22Rv1 (cell line): ENCODE measurements at regions not wholly inside any gene's neighbourhood (a gene's known extent, or its start where the extent isn't known, plus 50 kb on each side); places are given as distances from the start of the nearest gene placed in this dataset.
A peak's percentile ranks its signal among the peaks of the same experiment; 100 is the strongest.

Source experiments
- ZFX ChIP-seq: fragments of 450-650 bp; IDR thresholded peaks from 2 replicates; pipeline ENCODE4 v1.6.1; 2017; ENCODE audit warnings: antibody characterized with exemption, borderline replicate concordance
- TF ChIP-seq, protein P1 (sequence below): fragments of 450-650 bp; IDR thresholded peaks from 2 replicates; pipeline ENCODE4 v1.5.1; 2017; ENCODE audit warnings: mild to moderate bottlenecking

DNA sequence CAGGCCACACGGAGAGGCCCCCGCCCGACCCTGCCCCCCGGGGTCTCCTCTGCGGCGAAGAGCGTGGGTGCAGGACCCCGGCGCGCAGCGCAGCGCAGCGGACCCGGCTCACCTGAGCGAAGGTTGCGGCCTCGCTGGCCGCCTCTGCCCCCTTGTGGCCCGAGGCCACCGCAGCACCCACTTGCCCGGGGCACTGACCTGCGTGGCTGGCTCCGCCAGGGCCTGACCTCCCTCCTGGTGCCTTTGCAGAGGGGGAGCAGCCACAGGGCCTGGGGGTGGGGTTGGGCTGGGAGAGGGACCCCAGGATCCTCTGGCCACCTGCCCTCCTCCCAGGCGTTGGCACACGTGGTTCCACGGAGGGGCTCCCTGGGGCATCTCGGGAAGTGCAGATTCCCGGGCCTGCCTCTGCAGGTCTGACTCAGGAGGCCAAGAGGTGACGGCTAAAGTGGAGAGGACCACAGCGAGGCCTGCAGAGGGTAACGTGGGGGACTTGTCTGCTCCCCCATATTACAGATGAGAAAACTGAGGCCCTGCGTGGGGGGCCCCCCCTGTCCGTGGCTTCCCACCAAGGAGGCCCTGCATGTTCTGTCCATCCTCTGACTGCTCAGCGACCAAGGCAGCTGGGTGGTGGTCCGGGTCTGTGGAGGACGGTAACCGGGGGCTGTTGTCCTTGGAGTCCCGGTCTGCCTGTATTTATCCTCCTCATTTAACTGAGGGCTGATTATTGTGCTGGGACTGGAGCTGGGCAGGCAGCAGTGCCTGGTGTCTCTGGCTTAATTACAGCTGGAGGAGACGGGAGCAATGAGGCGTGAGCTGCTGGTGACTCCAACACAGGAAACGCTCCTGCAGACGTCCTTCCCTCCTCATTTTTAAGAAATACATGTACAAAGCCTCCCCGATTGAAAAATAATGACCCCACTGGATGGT, 67.9 kb upstream of the BEGAIN start:
- TF ChIP-seq, protein P1, sequence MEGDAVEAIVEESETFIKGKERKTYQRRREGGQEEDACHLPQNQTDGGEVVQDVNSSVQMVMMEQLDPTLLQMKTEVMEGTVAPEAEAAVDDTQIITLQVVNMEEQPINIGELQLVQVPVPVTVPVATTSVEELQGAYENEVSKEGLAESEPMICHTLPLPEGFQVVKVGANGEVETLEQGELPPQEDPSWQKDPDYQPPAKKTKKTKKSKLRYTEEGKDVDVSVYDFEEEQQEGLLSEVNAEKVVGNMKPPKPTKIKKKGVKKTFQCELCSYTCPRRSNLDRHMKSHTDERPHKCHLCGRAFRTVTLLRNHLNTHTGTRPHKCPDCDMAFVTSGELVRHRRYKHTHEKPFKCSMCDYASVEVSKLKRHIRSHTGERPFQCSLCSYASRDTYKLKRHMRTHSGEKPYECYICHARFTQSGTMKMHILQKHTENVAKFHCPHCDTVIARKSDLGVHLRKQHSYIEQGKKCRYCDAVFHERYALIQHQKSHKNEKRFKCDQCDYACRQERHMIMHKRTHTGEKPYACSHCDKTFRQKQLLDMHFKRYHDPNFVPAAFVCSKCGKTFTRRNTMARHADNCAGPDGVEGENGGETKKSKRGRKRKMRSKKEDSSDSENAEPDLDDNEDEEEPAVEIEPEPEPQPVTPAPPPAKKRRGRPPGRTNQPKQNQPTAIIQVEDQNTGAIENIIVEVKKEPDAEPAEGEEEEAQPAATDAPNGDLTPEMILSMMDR: peak; percentile 94
- no peak for TF ChIP-seq ZFX
